ENCODE measurements at regions not wholly inside any gene's neighbourhood (a gene's known extent, or its start where the extent isn't known, plus 50 kb on each side); places are given as distances from the start of the nearest gene placed in this dataset.

GRCh38 chr1:199422206-199422605, 605.3 kb upstream of the NR5A2 start:
- H3K9me2 ChIP-seq (ENCODE audit: insufficient read depth, low read length), result no peaks in the 10 kb centered on the region
- H3F3A ChIP-seq (ENCODE audit: insufficient read depth, low read length, poor library complexity, severe bottlenecking), result no peaks in the 10 kb centered on the region
- H3K27ac ChIP-seq (ENCODE audit: low read length), result no peak overlapping the region
- no peaks in the 10 kb centered on the region for H3K36me3 ChIP-seq (ENCODE audit: insufficient read depth, low read length)
- no peaks in the 10 kb centered on the region for H3K79me2 ChIP-seq (replicated peaks; ENCODE audit: insufficient read depth, low read length)
- peaks cover 5% of the 10 kb centered on the region for H3K9me3 ChIP-seq (ENCODE audit: low read length)
- H3K27me3 ChIP-seq (ENCODE audit: insufficient read depth, low read depth, low read length), result no peaks in the 10 kb centered on the region
- no peak overlapping the region for H3K4me3 ChIP-seq (ENCODE audit: low read length)
- H2AFZ ChIP-seq (ENCODE audit: low read depth, low read length), result no peak overlapping the region
- H3K4me2 ChIP-seq (ENCODE audit: low read length), result no peak overlapping the region
- TF ChIP-seq RAD21 (conservative IDR thresholded peaks at IDR 0.05) (no peak), TAF1 (IDR thresholded peaks at IDR 0.05; ENCODE audit: low read depth) (no peak), EP300 (conservative IDR thresholded peaks at IDR 0.05; ENCODE audit: poor library complexity, severe bottlenecking) (no peak)
- H3K9ac ChIP-seq (ENCODE audit: low read length), result no peak overlapping the region
- H4K20me1 ChIP-seq (ENCODE audit: insufficient read depth), result no peaks in the 10 kb centered on the region

GRCh38 chr1:199447906-199448305, 579.6 kb upstream of the NR5A2 start:
- Histone ChIP-seq H3K4me2 (ENCODE audit: low read length) (no peak overlapping the region), H3K36me3 (ENCODE audit: insufficient read depth, low read length) (no peaks in the 10 kb centered on the region), H2AFZ (ENCODE audit: low read depth, low read length) (no peak overlapping the region), H3K4me3 (ENCODE audit: low read length) (no peak overlapping the region), H3K27me3 (ENCODE audit: insufficient read depth, low read depth, low read length) (no peaks in the 10 kb centered on the region), H4K20me1 (ENCODE audit: insufficient read depth) (no peaks in the 10 kb centered on the region), H3K9me2 (ENCODE audit: insufficient read depth, low read length) (no peaks in the 10 kb centered on the region), H3K27ac (ENCODE audit: low read length) (no peak overlapping the region), H3K9ac (ENCODE audit: low read length) (no peak overlapping the region), H3K79me2 (replicated peaks; ENCODE audit: insufficient read depth, low read length) (no peaks in the 10 kb centered on the region), H3K9me3 (ENCODE audit: low read length) (peaks cover 5% of the 10 kb centered on the region), H3F3A (ENCODE audit: insufficient read depth, low read length, poor library complexity, severe bottlenecking) (no peaks in the 10 kb centered on the region)
- TF ChIP-seq SMC3 (conservative IDR thresholded peaks at IDR 0.05; ENCODE audit: poor library complexity), result no peak
- TF ChIP-seq TAF1 (IDR thresholded peaks at IDR 0.05; ENCODE audit: low read depth), result no peak
- TF ChIP-seq RAD21 (conservative IDR thresholded peaks at IDR 0.05), result no peak
- no peak for TF ChIP-seq REST (IDR thresholded peaks at IDR 0.05; ENCODE audit: borderline replicate concordance)
- TF ChIP-seq EZH2 (IDR thresholded peaks at IDR 0.05; ENCODE audit: borderline replicate concordance, insufficient read depth, low read length, poor library complexity, severe bottlenecking), result no peak
- no peak for TF ChIP-seq MXI1 (conservative IDR thresholded peaks at IDR 0.05; ENCODE audit: poor library complexity, severe bottlenecking)
- no peak for TF ChIP-seq CTCF (IDR thresholded peaks at IDR 0.05; ENCODE audit: poor library complexity, severe bottlenecking)
- no peak for TF ChIP-seq EP300 (conservative IDR thresholded peaks at IDR 0.05; ENCODE audit: poor library complexity, severe bottlenecking)
- TF ChIP-seq POLR2AphosphoS5 (IDR thresholded peaks at IDR 0.05), result no peak

GRCh38 chr1:199448646-199449045, 578.9 kb upstream of the NR5A2 start:
- no peak overlapping the region for H3K4me3 ChIP-seq (ENCODE audit: low read length)
- H3K27ac ChIP-seq (ENCODE audit: low read length), result no peak overlapping the region
- H3K9me2 ChIP-seq (ENCODE audit: insufficient read depth, low read length), result no peaks in the 10 kb centered on the region
- no peak overlapping the region for H2AFZ ChIP-seq (ENCODE audit: low read depth, low read length)
- no peaks in the 10 kb centered on the region for H4K20me1 ChIP-seq (ENCODE audit: insufficient read depth)
- TF ChIP-seq MXI1 (conservative IDR thresholded peaks at IDR 0.05; ENCODE audit: poor library complexity, severe bottlenecking) (no peak), CTCF (IDR thresholded peaks at IDR 0.05; ENCODE audit: poor library complexity, severe bottlenecking) (no peak), SMC3 (conservative IDR thresholded peaks at IDR 0.05; ENCODE audit: poor library complexity) (no peak), RAD21 (conservative IDR thresholded peaks at IDR 0.05) (no peak), EZH2 (IDR thresholded peaks at IDR 0.05; ENCODE audit: borderline replicate concordance, insufficient read depth, low read length, poor library complexity, severe bottlenecking) (no peak), TAF1 (IDR thresholded peaks at IDR 0.05; ENCODE audit: low read depth) (no peak), REST (IDR thresholded peaks at IDR 0.05; ENCODE audit: borderline replicate concordance) (no peak), EP300 (conservative IDR thresholded peaks at IDR 0.05; ENCODE audit: poor library complexity, severe bottlenecking) (no peak), POLR2AphosphoS5 (IDR thresholded peaks at IDR 0.05) (no peak)
- H3K36me3 ChIP-seq (ENCODE audit: insufficient read depth, low read length), result no peaks in the 10 kb centered on the region
- H3K9me3 ChIP-seq (ENCODE audit: low read length), result peaks cover 3% of the 10 kb centered on the region
- no peaks in the 10 kb centered on the region for H3K79me2 ChIP-seq (replicated peaks; ENCODE audit: insufficient read depth, low read length)
- H3K27me3 ChIP-seq (ENCODE audit: insufficient read depth, low read depth, low read length), result no peaks in the 10 kb centered on the region
- H3K4me2 ChIP-seq (ENCODE audit: low read length), result no peak overlapping the region
- no peak overlapping the region for H3K9ac ChIP-seq (ENCODE audit: low read length)
- no peaks in the 10 kb centered on the region for H3F3A ChIP-seq (ENCODE audit: insufficient read depth, low read length, poor library complexity, severe bottlenecking)

Measured in neural cell (in vitro differentiated cells).